MM.1S (cell line): ENCODE measurements at regions not wholly inside any gene's neighbourhood (a gene's known extent, or its start where the extent isn't known, plus 50 kb on each side); places are given as distances from the start of the nearest gene placed in this dataset.

Source experiments
- DNase-seq: peaks from one replicate; pipeline ENCODE4 v3.0.0-alpha.2; 2015
- H2AFZ ChIP-seq: fragments of 300-600 bp; sonication (generic); 2 replicates; pipeline ENCODE4 v1.6.0; 2016; ENCODE audit warnings: antibody characterized with exemption, low read length
- H3F3A ChIP-seq: fragments of 300-600 bp; sonication (generic); 2 replicates; pipeline ENCODE4 v1.6.1; 2016; ENCODE audit warnings: mild to moderate bottlenecking, antibody characterized with exemption, low read length, moderate library complexity, mixed read lengths; ENCODE audit not compliant: insufficient read depth
- H3K27ac ChIP-seq: fragments of 300-600 bp; sonication (generic); 2 replicates; pipeline ENCODE4 v1.5.1; 2016; ENCODE audit warnings: mild to moderate bottlenecking, low read length
- H3K27me3 ChIP-seq: fragments of 300-600 bp; sonication (generic); replicated peaks from 2 replicates; pipeline ENCODE4 v1.6.0; 2016; ENCODE audit warnings: low read length; ENCODE audit not compliant: insufficient read depth
- H3K36me3 ChIP-seq: fragments of 300-600 bp; sonication (generic); replicated peaks from 2 replicates; pipeline ENCODE4 v1.6.1; 2016; ENCODE audit warnings: mild to moderate bottlenecking, low read length, mixed read lengths; ENCODE audit not compliant: insufficient read depth
- H3K4me1 ChIP-seq: fragments of 300-600 bp; sonication (generic); 2 replicates; pipeline ENCODE4 v1.6.1; 2016; ENCODE audit warnings: low read length, mixed read lengths
- H3K4me2 ChIP-seq: fragments of 300-600 bp; sonication (generic); 2 replicates; pipeline ENCODE4 v1.6.0; 2016; ENCODE audit warnings: low read depth, low read length
- H3K4me3 ChIP-seq: fragments of 300-600 bp; sonication (generic); 2 replicates; pipeline ENCODE4 v1.5.1; 2016; ENCODE audit warnings: low read length, mixed read lengths
- H3K79me2 ChIP-seq: fragments of 300-600 bp; sonication (generic); 2 replicates; pipeline ENCODE4 v1.6.1; 2016; ENCODE audit warnings: mixed run types, low read length, mixed read lengths
- H3K9ac ChIP-seq: fragments of 300-600 bp; sonication (generic); 2 replicates; pipeline ENCODE4 v1.6.1; 2016; ENCODE audit warnings: low read length, mixed read lengths
- H3K9me2 ChIP-seq: fragments of 300-600 bp; sonication (generic); replicated peaks from 2 replicates; pipeline ENCODE4 v1.6.1; 2016; ENCODE audit warnings: mild to moderate bottlenecking, low read length, mixed read lengths; ENCODE audit not compliant: insufficient read depth
- H3K9me3 ChIP-seq: fragments of 300-600 bp; sonication (generic); replicated peaks from 2 replicates; pipeline ENCODE4 v1.6.1; 2016; ENCODE audit warnings: mild to moderate bottlenecking, low read length, mixed read lengths; ENCODE audit not compliant: insufficient read depth
- H4K20me1 ChIP-seq: fragments of 300-600 bp; sonication (generic); 2 replicates; pipeline ENCODE4 v1.6.1; 2016; ENCODE audit warnings: mild to moderate bottlenecking, low read length, moderate library complexity, mixed read lengths; ENCODE audit not compliant: insufficient read depth
- EZH2 ChIP-seq: fragments of 300-600 bp; sonication (generic); optimal IDR thresholded peaks from 2 replicates; pipeline ENCODE3; 2017; ENCODE audit warnings: low read depth, mild to moderate bottlenecking, antibody characterized with exemption, low read length, mixed read lengths
- EZH2phosphoT487 ChIP-seq: fragments of 300-600 bp; sonication (generic); IDR thresholded peaks from 2 replicates; pipeline ENCODE4 v1.6.1; 2018; ENCODE audit warnings: antibody characterized with exemption, low read length
- TF ChIP-seq, protein P1 (sequence below): fragments of 300-600 bp; sonication (generic); IDR thresholded peaks from 2 replicates; pipeline ENCODE4 v1.5.1; 2016; ENCODE audit warnings: antibody characterized with exemption, low read length, mixed read lengths

GRCh38 chr11:119991669-119992068 lies 146.2 kb downstream of the TRIM29 start:
- Histone ChIP-seq H3F3A (no peaks in the 10 kb centered on the region), H3K36me3 (no peaks in the 10 kb centered on the region), H3K79me2 (no peaks in the 10 kb centered on the region), H3K9me3 (no peaks in the 10 kb centered on the region), H2AFZ (no peak overlapping the region), H3K27ac (no peak overlapping the region), H3K9ac (no peak overlapping the region), H3K4me1 (no peaks in the 10 kb centered on the region), H3K4me3 (no peak overlapping the region), H3K27me3 (peaks cover 12% of the 10 kb centered on the region), H3K4me2 (no peak overlapping the region), H3K9me2 (no peaks in the 10 kb centered on the region), H4K20me1 (no peaks in the 10 kb centered on the region)
- no peak for DNase-seq
- TF ChIP-seq EZH2phosphoT487 (no peak), EZH2 (no peak)
- TF ChIP-seq, protein P1, sequence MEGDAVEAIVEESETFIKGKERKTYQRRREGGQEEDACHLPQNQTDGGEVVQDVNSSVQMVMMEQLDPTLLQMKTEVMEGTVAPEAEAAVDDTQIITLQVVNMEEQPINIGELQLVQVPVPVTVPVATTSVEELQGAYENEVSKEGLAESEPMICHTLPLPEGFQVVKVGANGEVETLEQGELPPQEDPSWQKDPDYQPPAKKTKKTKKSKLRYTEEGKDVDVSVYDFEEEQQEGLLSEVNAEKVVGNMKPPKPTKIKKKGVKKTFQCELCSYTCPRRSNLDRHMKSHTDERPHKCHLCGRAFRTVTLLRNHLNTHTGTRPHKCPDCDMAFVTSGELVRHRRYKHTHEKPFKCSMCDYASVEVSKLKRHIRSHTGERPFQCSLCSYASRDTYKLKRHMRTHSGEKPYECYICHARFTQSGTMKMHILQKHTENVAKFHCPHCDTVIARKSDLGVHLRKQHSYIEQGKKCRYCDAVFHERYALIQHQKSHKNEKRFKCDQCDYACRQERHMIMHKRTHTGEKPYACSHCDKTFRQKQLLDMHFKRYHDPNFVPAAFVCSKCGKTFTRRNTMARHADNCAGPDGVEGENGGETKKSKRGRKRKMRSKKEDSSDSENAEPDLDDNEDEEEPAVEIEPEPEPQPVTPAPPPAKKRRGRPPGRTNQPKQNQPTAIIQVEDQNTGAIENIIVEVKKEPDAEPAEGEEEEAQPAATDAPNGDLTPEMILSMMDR = no peak

- DNase-seq = no peak
- Histone ChIP-seq H3K79me2 (no peaks in the 10 kb centered on the region), H3K27me3 (peaks cover 12% of the 10 kb centered on the region), H3K4me3 (no peak overlapping the region), H3K9ac (no peak overlapping the region), H3F3A (no peaks in the 10 kb centered on the region), H3K27ac (no peak overlapping the region), H4K20me1 (no peaks in the 10 kb centered on the region), H3K36me3 (no peaks in the 10 kb centered on the region), H3K4me2 (no peak overlapping the region), H2AFZ (no peak overlapping the region), H3K4me1 (no peaks in the 10 kb centered on the region), H3K9me2 (no peaks in the 10 kb centered on the region), H3K9me3 (no peaks in the 10 kb centered on the region)
- TF ChIP-seq EZH2 = no peak
- TF ChIP-seq, protein P1 = no peak
- TF ChIP-seq EZH2phosphoT487 = no peak
Measured at GRCh38 chr11:119991022-119991404, 146.9 kb downstream of the TRIM29 start.

GRCh38 chr11:119990309-119991021 lies 147.4 kb downstream of the TRIM29 start:
- H3K4me3 ChIP-seq = no peak overlapping the region
- TF ChIP-seq EZH2phosphoT487 = no peak
- TF ChIP-seq, protein P1 = no peak
- no peak for TF ChIP-seq EZH2
- H4K20me1 ChIP-seq = no peaks in the 10 kb centered on the region
- no peaks in the 10 kb centered on the region for H3K4me1 ChIP-seq
- no peaks in the 10 kb centered on the region for H3F3A ChIP-seq
- H3K9me3 ChIP-seq = no peaks in the 10 kb centered on the region
- peaks cover 12% of the 10 kb centered on the region for H3K27me3 ChIP-seq
- no peak overlapping the region for H3K4me2 ChIP-seq
- no peaks in the 10 kb centered on the region for H3K79me2 ChIP-seq
- H3K27ac ChIP-seq = no peak overlapping the region
- no peak for DNase-seq
- H3K9ac ChIP-seq = no peak overlapping the region
- H3K36me3 ChIP-seq = no peaks in the 10 kb centered on the region
- H2AFZ ChIP-seq = no peak overlapping the region
- H3K9me2 ChIP-seq = no peaks in the 10 kb centered on the region
